Right lobe of liver (tissue), 4 donors: ENCODE measurements at regions not wholly inside any gene's neighbourhood (a gene's known extent, or its start where the extent isn't known, plus 50 kb on each side); places are given as distances from the start of the nearest gene placed in this dataset.

Experiments
- CTCF ChIP-seq, 4 donors: fragments of 200-600 bp in 3 of 4; fragments of 450-650 bp in 1 of 4; IDR thresholded peaks; one replicate each; pipeline versions ENCODE4 v1.5.1 to v1.8.0; 2016 to 2022; ENCODE audit warnings: antibody characterized with exemption in 4 of 4, mild to moderate bottlenecking in 2 of 4
- POLR2A ChIP-seq: fragments of 450-650 bp; IDR thresholded peaks from one replicate; pipeline ENCODE4 v1.6.1; 2017; ENCODE audit warnings: antibody characterized with exemption, mild to moderate bottlenecking
- donor health status: DM: no; HTN: no; CAD: no.
- donor health status: DM: no; HTN: no; CAD: no.
- donor health status: DM: no; HTN: yes; CAD: no.

- TF ChIP-seq CTCF (IDR thresholded peaks at IDR 0.05) (no peak), POLR2A (no peak)
Measured at GRCh38 chr12:13595536-13596443, 385.6 kb downstream of the GRIN2B start.
